ENCODE measurements at regions not wholly inside any gene's neighbourhood (a gene's known extent, or its start where the extent isn't known, plus 50 kb on each side); places are given as distances from the start of the nearest gene placed in this dataset.

DNA sequence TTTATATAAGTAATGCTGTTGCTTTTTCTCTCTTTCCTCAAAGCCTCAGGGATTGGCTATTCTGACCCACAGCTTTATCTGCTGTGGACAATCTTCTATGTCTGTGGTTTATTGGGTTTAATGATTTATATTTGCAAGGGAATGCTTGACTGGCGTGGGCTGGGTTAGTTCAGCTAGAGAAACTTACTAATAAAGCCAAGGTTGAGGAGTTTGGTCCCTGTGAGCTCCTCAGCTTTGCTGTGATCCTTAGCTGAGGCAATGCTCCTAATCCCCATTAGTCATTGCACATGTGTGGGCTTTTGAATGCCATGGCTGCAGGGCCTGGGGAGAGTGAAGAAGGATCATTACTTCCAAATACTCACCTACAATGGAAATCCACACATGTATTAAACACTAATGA is 179.3 kb downstream of the ZNF326 start:
- TF ChIP-seq, protein P1, sequence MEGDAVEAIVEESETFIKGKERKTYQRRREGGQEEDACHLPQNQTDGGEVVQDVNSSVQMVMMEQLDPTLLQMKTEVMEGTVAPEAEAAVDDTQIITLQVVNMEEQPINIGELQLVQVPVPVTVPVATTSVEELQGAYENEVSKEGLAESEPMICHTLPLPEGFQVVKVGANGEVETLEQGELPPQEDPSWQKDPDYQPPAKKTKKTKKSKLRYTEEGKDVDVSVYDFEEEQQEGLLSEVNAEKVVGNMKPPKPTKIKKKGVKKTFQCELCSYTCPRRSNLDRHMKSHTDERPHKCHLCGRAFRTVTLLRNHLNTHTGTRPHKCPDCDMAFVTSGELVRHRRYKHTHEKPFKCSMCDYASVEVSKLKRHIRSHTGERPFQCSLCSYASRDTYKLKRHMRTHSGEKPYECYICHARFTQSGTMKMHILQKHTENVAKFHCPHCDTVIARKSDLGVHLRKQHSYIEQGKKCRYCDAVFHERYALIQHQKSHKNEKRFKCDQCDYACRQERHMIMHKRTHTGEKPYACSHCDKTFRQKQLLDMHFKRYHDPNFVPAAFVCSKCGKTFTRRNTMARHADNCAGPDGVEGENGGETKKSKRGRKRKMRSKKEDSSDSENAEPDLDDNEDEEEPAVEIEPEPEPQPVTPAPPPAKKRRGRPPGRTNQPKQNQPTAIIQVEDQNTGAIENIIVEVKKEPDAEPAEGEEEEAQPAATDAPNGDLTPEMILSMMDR (IDR thresholded peaks at IDR 0.05; ENCODE audit: insufficient read depth, low read length, poor library complexity, severe bottlenecking) = no peak
- no peak for TF ChIP-seq EZH2phosphoT487 (conservative IDR thresholded peaks at IDR 0.05; ENCODE audit: low read length)

Data from SU-DHL-6 (cell line).